G401 (cell line): ENCODE measurements at regions not wholly inside any gene's neighbourhood (a gene's known extent, or its start where the extent isn't known, plus 50 kb on each side); places are given as distances from the start of the nearest gene placed in this dataset.

Source experiments
- DNase-seq: peaks from one replicate; pipeline ENCODE4 v3.0.0-alpha.2; 2015; ENCODE audit warnings: low spot score
- in situ Hi-C: cut with HindIII; loops from 2 replicates; pipeline ENCODE4 v1.10.0; 2016; ENCODE audit warnings: low sequenced_read_pairs, mixed read lengths

DNA sequence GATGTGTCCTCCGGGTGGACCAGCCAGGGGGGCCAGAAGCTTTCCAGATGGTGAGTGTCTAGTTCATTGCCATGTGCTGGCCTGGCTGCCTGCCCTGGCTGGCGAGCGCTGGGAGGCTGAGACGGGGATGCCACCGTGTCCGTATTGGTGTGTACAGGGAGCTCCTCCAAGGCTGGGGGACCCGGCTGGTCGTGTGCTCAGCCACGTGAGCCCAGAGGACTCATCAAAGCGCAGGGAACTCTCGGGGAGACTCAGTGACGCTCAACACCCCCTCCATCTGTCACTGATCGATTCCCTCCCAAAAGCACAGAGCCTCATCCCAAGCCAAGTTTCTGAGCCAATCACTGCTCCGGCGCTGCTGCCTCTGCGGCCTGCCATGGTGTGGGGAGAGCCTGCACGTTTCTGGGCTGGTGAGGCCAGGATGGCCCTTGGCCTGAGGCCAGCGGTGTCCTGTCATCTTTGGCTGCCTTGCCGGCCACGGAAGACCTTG, 423.7 kb downstream of the SHANK2 start:
- in situ Hi-C loops = no loop called here
- peak; percentile 38 for DNase-seq

DNA sequence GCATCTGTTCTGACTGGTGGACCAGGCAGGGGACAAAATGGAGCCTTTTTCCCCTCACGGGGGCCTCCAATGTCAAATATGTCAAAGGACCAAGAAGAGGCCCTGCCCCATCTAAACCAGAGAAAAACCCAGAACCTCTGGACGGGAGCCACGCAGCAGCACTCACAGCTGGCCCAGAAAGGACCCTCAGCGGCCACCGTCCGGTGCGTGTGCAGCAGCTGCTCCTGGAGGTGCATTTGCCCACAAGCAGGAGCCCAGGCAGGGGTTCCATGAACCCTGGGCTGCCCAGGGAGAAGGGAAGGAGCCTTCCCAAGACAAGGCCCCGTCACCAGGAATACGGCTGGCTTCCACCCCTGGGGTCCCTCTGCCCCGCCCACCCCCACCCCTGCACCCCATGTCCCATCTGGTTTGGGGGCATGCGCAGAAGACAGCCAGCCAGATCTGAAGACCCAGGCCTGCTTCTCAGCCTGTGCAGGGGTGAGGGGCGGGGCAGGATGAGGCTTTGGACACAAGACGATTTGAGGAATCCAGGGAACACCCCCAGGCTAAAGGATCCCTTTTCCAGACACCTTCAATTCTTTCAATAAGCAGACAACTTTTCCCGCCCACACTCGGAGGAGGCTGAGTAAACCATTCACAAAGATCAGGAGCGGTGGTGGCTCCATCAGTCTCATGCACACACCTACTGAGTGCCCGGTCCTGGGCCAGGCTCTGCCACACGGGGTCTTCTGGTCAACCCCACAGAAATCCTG, 423.1 kb downstream of the SHANK2 start:
- no peak for DNase-seq
- in situ Hi-C loops = no loop called here

DNA sequence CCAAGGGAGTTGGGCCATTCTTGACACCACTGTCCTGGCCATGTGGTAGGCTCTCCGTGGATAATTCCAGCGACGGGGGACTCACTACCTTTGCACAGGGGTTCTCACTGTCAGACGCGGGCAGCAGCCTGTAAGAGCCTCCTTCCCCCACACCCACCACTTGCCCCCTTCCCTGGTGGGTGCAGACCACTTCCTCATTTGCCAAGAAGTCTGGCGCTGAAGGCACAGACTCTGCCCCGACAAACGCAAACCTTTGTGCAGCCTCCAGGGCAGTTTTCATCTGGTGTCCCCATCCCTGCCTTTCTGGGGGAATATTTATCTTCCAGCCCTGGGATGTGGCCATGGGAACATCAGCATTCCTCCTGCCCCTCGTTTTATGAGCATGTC, 422.5 kb downstream of the SHANK2 start:
- in situ Hi-C loops = no loop called here
- DNase-seq = no peak

DNA sequence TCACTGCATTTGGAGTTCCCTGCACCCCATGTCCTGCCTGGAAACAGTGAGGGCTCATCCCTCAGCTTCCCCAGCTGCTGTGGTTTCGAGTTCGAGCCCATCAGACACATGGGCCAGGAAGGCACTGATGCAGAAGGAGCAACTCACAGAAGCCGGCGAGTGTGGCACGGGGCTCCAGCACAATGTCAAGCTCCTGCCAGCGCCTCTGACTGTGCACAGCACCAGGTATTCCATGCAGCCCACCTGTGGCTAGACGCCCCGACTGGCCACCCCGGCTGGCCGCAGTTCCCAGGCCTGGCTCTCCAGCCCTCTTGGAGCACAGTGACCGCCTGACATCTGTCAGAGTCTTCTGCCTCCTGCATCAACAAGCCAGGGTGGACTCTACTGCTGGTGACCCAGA, 419.4 kb downstream of the SHANK2 start:
- no peak for DNase-seq
- in situ Hi-C loops = no loop called here

DNA sequence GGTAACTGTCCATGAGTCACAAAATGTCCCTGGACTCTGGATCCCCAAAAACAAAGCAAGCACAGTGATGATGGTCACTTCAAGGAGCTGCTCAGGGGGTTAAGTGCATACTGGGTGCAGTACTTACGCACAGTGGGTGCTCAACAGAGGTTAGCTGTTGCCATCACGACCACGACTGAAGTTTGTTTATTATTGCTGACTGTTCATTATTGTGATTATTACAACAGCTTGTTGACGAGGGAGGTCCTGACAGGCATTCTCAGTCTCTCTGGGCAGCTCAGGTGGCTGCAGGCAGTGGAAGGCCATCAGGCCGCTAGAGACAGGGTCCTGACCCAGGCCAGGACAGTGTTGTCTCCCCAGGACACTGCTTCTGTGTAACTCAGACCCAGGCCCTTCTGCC, 418.8 kb downstream of the SHANK2 start:
- in situ Hi-C loops = no loop called here
- no peak for DNase-seq

DNA sequence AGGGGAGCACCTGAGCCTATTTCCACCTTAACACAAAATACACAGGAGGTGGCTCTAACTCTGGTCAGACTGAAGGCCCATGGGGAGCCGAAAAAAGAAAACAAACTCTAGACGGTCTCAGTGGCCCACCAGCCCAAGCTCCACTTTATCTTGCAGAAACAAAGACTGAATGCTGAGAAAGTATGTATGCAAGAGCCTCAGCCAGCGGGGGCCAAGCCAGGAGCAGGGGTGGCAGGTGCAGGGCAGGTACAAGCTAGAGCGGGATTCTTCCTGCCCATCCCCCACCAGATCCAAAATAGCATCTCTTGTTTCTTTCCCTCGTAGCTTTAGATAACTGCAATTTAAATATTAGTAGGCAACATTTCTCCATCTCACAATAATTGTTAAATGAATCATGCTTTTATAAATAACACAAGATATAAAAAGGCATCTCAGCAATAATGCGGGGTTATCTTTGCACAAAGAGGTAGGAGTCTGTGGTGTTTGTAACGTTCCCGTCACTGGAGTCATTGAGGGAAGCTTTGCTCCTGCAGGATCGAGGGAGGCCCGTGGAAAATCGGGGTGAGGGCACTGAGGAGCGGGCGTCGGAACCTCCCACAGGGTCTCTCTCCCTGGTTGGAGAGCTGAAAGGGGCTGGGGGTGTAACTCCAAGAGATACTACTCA, 418.0 kb downstream of the SHANK2 start:
- no peak for DNase-seq
- in situ Hi-C loops = no loop called here

DNA sequence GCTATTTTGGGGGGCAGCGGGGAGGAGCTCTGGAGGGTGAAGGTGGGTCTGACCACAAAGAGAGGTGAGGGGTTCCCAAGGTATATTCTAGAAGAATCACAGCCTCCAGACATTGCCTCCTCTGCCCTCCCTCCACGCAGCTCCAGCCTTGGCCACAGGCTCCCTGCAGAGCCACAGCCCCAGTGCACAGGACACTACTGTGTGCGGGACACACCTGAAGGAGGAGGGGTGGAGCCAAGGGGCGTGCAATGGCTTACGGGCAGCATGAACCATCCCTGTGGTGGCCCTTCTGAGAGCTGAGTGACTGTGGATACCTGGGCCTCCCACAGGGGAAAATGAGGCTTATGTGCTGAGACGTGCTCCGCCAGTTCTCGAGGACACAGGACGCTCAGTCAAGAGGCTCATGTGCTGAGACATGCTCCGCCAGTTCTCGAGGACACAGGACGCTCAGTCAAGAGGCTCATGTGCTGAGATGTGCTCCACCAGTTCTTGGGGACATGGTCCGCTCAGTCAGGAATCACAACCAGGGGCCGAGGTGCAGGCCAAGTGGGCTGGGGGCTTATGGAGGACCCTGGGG, 417.3 kb downstream of the SHANK2 start:
- in situ Hi-C loops = no loop called here
- DNase-seq = no peak

DNA sequence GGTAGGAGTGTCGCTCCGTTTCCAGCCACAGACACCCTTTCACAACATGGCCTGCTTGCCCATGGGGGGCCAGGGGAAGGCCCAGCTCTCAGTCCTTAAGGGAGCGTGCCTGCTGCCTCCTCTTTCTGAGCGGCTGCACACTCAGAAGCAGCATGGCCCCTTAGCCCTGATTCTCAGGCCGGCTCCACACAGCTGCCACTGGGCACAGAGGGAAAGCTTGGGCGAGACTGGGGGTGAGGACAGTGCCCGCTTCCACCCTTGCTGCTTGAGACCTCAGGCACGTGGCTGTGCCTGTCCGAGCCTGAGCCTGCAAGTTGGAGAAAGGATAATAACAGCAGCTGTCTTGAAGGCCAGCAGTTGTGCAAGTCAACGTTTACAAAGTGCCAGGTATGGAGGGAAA, 416.3 kb downstream of the SHANK2 start:
- in situ Hi-C loops = no loop called here
- no peak for DNase-seq

DNA sequence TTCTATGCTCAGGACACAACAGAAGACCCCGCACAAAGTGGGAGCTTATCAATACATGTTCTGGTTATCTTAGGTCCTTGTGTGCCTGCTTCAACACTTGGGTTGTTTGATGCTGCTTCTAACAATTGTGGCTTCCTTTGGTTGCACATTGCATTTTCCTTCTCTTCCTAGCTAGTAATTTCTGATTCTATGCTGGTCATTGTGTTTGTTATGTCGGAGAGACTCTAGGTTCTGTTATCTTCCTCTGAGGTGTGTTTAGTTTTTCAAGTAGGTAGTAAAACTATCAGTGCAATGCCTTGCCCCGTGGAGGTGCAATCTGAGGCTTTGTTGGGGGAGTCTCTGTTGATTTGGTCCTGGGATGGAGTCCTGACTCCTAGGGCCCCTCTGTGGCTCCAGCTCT, 414.2 kb downstream of the SHANK2 start:
- in situ Hi-C loops = no loop called here
- DNase-seq = no peak

DNA sequence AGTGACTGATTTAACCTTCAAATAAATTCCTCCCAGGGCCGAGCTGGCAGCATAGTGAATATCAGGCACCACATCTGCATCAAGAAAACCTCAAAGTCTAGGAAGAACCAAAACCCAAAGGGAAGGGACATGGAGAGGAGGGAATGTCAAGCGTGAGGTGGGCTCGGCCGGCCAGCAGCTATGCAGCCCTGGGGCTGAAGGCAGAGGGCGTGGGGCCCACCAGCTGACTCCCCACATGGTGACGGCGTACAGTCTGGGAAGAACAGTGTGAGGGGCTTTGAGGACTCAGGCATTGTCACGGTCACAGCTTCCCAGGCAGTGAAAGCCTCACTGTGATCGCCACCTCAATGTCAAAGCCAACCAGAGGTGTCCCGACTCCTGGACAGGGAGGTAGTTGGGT, 412.5 kb downstream of the SHANK2 start:
- in situ Hi-C loops = no loop called here
- no peak for DNase-seq

DNA sequence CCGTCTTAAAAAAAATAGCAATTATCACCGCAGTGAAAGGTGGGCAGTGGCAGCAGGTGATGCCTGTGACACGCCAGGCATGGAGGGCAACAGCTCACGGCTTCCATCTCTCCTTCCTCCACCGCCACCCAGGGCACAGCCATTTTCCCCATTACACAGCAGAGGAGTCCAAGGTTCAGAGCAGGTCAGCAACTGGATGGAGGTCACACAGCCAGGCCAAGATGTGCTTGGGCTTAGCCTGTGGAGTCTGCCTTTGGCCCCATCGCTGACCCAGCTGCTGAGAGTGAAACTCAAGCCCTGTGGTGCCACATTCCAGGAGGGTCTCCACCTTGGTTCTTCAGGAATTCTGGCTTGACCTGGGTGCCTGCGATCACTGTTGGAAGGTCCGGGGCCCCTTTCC, 411.1 kb downstream of the SHANK2 start:
- in situ Hi-C loops = no loop called here
- no peak for DNase-seq

DNA sequence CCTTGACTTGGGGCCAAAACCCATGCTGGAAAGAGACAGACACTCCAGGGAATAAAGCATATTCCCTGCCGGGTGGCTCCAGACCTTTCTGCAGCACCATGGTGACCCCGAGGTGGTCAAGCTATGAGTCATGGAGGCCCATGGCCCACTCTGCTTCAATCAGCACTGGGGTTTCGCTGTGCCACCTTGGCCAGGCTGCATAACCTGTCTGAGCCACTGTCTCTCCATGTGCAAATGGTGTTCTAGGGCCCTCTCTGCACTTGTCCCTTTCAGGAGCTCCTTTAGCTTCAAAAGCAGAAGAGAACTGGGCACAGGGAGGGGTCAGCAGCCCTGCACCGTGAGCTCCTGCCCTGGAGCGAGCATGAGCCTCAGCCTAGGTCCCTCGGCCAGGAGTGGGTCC, 410.1 kb downstream of the SHANK2 start:
- in situ Hi-C loops = no loop called here
- no peak for DNase-seq

DNA sequence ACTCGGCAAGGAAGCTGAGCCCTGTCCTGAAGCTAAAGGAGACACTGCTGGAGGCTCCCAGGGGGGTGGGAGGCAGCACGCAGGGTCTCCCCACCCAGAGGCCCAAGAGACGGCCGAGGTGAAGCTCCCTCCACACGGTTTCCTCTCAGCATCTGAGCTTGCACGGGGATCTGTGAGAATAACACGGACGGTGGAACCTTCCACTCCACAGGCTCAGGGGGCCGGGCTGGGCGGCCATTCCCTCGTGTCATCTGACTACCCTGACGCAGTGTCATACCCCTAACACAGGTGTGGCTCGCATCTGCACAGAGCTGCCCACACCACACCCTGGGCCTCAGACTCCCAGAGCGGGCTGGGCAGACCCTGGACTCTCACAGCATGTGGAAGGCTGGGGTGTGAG, 409.7 kb downstream of the SHANK2 start:
- DNase-seq = no peak
- in situ Hi-C loops = no loop called here

DNA sequence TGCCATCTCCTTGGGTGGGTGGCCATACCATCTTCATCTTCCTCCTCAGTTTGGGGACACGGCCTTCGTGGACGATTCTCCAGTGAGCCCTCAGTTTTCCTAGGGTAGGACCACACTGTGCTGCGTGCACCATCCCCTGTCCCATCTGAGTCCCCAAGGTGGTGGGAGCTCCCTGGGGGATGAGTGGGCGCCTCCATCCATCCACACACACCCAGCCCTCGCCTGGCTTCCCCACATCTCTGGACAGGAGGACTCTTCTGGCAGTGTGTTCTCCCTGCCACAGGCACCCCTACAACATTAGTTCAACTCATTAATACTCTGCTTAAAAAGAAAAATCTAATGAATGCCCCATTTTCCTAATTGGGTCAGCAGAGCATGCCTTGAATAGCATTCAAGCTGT, 408.5 kb downstream of the SHANK2 start:
- DNase-seq = no peak
- in situ Hi-C loops = no loop called here

DNA sequence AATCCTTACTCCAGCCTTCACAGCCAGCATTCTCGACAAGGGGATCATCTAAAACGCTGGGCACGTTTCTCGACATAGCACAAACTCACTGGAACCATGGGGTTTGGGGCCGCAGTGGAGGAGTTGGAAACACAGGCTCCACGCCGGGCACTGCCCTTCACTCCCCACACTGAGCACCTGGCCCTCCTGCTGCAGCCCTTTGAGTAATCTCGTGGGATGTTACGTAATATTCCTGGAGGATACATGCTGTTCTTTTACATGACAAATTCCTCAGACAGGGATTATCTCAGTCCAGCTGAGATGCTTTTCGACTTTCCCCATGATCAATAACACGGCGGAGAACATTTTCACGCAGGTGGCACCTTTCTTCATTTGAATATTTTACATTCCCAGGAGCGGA, 408.0 kb downstream of the SHANK2 start:
- in situ Hi-C loops = no loop called here
- no peak for DNase-seq

DNA sequence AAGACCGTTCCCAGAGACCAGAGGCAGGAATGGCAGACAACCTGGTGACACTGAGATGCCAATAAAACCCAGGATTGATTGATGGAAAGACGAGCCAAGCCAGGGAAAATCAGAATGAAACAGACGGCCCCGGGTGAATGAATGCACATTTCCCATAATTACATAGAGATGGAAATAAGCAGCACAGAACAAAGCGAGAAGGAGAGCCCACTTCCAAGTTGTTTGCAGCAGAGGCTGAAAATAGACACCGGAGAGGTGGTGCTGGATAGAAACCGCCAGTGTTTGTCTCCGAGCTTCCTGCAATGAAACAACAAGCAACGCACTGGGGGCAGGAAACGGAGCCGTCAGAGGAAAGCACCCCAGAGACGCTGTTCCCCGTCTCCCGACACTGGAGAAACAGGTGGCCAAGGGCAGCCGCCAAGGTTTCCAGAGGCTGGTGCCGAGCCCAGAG, 406.8 kb downstream of the SHANK2 start:
- in situ Hi-C loops = no loop called here
- DNase-seq = no peak

DNA sequence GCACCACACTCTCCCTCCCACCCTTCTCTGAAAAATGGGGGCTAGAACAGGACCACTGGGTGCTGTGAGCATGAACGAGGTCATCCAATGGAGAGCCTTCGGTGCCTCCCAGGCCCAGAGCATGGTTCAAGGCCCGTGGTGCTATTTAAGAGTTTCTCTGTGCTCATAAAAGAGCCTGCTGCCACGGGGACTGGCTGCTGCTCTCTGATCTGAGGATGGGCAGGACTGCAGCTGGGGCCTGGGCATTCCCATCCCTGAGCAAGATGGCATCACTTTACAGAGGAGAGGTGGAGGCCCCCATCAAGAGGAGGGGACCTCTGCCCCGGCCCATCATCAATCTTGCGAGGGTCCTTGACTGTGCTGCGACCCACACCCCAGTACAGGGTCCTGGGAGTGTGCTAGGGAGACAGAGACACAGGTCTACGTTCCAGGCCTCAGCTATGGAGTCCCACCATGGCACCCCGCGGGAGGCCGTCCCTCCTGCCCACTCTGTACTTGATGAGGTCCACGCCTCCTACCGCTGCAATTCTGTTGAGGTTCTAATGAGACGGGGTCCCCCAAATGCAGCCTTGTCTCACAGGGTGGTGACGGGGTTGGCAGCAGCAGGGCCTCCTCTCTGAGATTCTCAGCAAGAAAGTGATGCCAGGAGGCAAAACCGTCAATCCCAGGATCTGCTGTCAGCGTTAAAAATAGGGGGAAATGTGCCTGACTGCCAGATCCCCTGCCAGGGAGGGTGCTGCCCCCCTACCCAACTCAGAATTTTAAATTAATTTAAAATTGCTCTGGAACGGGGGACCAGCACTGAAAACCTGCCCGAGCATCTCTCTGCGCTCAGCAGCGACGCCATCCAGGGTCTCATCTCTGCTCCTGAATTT, 405.4 kb downstream of the SHANK2 start:
- DNase-seq = no peak
- in situ Hi-C loops = no loop called here

DNA sequence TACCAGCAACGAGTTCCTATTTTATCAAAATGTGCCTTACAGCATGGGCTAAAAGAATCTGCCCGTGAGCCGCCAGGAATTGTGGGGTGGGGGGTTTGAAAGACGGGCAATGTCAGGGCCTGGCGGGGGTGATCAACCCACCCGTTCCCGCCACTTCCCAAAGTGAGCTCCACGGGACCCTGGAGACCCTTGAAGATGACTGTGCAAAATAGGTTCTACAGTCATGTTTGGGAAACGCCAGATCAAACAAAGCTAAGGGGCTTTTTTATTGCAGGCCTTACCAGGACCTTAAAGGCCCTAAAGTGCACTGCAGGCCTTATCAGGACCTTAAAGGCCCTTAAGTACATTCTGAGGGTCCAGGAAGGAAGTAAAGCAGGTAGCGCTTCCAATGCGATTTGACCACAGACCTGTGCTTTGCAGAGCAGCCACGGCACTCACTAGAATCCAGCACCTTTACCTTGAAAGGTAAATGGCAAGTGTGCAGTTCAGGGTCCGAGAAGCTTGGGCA, 404.1 kb downstream of the SHANK2 start:
- in situ Hi-C loops = no loop called here
- DNase-seq = no peak

DNA sequence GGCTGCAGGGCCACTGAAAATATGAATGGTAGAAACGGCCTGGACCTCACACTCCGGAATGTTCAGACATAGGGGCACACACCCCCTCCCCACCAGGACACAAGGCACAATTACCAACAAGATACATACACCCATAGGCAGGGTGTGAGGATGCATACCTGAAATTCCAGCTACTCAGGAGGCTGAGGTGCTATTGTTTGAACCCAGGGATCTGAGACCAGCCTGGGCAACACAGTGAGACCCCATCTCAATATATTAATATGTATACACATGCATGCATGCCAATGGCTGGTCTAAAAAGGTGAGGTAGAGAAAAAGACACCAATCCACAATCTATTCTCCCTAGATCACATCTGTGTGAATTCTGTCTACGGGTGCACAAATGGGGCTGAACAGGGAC, 403.3 kb downstream of the SHANK2 start:
- in situ Hi-C loops = no loop called here
- no peak for DNase-seq

DNA sequence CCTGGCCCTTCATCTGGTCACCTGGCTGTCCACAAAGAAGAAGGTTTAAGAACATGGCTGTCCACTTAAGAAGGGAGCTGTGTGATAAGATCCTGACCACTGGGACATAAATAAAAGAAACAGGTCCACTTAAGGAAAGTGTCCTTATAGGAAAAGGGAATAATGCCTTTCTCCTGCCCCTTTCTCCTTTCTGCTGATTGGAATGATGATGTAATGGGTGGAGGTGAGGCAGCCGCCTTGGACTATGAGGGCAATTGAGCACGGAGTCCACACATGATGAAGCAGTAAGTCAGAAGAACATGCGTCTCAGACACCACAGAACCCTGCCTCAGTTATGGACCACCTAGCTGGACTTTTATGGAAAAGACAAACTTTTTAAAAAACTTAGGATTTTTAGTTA, 401.1 kb downstream of the SHANK2 start:
- no peak for DNase-seq
- in situ Hi-C loops = no loop called here
